NOMO-1 (cell line): ENCODE measurements at regions not wholly inside any gene's neighbourhood (a gene's known extent, or its start where the extent isn't known, plus 50 kb on each side); places are given as distances from the start of the nearest gene placed in this dataset.

ENCODE experiments used
- DNase-seq, 2 experiments: peaks; one replicate each; lab custom pipeline; 2025; ENCODE audit not compliant: unreplicated experiment in 2 of 2; lab: John Stamatoyannopoulos, UW

DNA sequence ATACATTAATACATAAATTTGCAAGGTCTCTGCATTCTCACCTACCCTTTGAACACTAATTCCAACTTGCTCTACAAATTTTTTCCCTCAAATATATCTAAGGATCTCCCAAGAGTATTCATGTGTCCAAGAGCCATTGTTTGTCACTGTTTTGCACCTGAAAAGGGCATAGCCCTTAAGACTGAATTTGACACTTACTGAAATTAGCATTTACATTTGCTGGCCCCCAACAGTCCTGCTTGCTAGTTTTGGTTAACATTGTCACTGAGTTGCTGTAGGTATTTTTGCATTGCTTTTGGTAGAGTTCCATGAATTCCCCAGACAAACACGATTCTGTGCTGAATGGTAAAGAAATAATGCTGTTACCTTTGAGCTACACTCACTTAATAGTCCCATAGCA lies 57.3 kb downstream of the KCNA4 start:
- no peak for DNase-seq

DNA sequence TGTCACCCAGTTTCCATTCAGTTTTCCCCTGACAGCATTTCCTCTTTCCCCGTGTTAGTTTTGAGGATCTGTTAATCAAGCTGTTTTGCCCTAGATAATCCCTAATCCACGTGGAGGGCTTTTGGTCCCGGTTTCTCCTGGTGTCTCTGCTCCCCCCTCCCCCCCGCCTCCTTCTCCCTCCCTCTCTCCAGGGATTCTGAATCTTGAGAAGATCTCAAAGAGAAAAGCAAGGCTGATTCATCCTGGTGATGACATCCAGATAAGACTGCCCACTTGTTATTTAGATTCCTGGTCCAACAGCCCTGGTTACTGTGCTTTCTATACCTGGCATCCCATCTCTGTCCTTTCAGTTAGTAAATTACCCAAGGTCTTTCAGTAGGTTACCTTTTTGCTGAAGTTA lies 59.4 kb downstream of the KCNA4 start:
- no peak for DNase-seq

GRCh38 chr11:29956076-29956556 lies 60.7 kb downstream of the KCNA4 start:
- no peak for DNase-seq

DNA sequence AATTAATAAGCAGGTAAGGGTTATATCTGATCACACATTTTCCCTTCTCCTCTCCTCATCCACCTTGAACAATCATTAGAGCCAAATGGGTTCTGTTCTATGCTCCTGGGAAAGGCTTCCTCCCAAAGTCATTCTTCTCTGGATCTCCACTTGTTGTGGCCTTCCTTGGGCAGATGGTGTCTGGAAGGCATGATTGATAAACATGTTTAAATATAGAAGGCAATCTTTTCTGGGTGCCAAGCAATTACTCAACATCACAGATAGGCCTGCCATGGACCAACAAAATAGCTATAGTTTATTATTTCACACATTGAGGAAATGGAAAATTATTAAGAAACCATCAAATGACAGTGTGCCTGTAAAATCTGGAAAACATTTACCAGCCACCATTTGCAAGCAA lies 73.5 kb downstream of the KCNA4 start:
- no peak for DNase-seq

DNA sequence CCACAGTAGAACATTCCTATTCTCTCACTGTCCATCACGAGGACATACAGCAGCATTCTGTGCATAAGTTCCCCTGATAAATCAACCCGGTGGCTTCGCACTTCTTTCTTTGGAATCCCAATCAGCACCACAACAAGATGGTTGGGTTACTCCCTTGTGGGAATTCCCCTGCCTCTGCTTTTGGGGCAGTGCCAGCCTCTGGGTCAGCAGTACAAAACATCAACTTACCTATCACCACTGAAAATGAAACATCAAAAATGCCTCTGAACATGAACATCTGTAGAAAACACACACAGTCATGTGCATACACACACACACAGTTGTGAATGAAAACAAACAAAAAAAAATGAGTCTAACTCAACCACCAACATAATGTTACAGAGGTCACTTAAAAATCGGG lies 79.3 kb downstream of the KCNA4 start:
- DNase-seq = no peak

GRCh38 chr11:29934115-29934638 lies 82.7 kb downstream of the KCNA4 start:
- no peak for DNase-seq

- DNase-seq = no peak
These were observed 100.8 kb downstream of the KCNA4 start for GRCh38 chr11:29916040-29916439.

- DNase-seq = no peak
These were observed 102.5 kb downstream of the KCNA4 start for GRCh38 chr11:29914203-29914930.

DNA sequence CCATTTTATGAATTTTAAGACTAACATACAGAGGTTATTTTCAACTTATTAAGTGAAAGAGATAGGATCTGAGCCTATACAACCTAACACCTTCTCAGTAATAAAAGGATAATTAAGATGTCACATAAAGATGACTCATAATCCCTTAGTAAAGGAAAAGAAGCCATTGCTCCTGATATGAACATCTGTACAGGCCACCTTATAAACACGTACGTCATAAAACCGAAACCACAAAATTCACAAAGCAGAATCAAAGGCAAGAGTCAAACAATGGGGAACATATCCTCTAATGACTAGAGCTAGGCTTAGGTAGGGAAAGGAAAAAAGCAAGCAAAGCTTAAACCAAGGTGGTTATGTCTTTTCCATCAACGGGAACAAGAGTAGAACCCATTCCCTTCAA lies 103.5 kb downstream of the KCNA4 start:
- no peak for DNase-seq

GRCh38 chr11:29900382-29900781 lies 116.4 kb downstream of the KCNA4 start:
- no peak for DNase-seq

DNA sequence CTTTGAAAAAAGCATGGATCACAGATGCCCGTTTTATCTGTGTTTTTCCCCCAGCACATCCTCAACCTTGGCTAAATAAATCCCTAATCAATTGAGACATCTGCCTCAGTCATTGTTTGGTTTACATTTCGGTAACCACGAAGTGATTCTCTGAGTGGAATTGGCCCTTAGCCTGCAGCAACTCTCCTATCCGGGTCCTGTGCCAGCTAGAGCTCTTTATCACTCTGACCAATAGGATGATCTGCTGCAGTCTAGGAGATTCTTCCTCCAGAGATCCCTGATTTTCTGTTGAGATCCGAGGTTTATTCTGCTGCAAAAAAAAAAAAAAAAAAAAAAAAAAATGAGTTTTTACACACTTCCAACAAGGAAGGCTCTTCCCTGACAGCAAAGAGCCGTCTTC lies 137.3 kb downstream of the KCNA4 start:
- no peak for DNase-seq

DNA sequence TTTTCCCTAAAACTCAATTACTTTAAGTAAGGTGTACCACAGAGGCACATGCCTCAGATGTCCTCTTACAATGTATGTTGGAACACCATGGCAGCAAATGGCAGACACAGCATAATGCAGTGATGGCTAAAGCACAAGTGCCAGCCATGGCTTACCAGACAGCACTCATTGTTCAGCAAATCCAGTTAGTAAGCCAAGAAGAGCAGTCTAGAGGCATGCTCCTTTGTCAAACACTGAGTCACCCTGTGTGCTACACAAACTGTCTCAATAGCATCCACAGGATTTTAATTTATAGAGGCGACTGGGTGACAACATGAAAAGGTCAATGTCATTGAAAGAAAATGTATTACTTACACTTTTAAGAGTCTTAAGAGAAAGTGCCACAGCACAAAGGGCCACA lies 140.6 kb downstream of the KCNA4 start:
- no peak for DNase-seq

- no peak for DNase-seq
These were observed 169.6 kb downstream of the KCNA4 start for GRCh38 chr11:29847219-29847618.

- DNase-seq = no peak
These were observed 172.0 kb downstream of the KCNA4 start for GRCh38 chr11:29844701-29845379.

- DNase-seq = no peak
These were observed 172.8 kb downstream of the KCNA4 start for GRCh38 chr11:29844031-29844430.

DNA sequence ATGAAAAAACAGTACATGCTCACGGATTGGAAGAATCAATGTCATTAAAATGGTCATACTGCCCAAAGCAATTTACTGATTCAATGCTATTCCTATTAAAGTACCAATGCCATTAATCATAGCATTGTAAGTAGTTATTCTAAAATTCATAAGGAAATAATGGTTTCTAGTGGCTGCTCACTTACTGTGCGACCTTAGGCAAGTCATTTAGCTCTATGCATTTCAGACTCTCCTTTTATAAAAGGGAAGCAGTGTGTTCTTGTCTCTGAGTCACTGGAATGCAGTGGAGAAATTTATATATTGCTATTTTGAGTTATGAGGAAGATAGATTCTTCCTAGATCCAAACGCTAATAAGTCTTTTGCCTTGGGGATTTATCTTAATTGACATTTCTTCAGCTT lies 174.8 kb downstream of the KCNA4 start:
- DNase-seq = no peak

GRCh38 chr11:29826878-29827277 lies 190.0 kb downstream of the KCNA4 start:
- DNase-seq = no peak

DNA sequence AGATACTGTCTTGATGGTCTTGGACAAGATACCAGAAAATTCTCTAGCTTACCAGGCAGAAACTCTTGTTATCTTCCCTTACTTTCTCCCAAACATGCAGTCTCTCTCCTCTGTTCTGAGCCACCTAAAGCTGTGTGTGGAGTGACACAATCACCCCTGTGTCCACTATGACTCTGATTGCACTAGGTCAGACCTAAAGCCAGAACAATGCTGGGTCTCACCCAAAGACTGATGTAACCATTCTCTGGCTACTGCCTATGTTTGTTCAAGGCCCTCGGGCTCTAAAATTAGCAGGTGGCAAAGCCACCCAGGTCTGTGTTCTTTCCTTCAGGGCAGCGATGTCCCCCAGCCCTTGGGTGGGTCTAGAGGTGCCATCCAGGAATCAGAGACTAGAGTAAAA lies 200.5 kb downstream of the KCNA4 start:
- no peak for DNase-seq

DNA sequence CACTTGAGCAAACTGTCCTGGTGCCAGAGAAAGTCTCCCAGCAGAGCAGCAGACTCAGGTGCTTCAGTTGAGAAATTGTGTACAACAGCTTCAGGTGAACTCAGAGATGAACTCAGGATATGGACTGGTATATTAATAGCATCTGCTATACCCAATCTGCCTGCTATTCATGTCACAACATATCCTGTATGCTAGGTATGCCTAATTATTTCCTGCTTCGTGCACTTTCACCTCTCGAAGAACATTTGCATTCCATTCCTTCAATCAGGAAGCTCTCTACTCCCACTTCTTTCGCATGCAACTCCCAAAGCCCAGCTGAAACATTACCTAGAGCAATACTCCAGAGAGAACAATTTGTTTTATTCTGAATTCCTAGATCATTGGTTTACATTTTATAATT lies 207.7 kb downstream of the KCNA4 start:
- DNase-seq = no peak

GRCh38 chr11:29802522-29802921 lies 214.3 kb downstream of the KCNA4 start:
- no peak for DNase-seq

DNA sequence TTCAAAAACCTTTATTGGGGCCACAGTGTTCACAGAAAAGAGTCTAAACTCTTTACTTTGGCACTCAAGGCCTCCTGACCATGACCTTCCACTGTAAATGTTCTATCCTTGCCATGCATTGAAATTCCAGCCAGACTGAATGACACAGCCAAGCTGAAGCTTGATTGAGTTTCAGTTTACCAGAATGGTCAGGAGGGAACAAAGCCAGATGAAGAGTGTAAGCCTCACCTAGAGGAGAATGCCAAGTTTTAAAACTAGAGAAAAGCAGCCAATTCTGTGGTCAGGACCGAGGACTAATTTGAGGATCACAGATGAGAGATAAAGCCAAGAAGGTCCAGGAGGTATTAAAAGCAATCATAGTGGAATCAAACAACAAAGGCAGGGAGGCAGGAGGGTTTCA lies 215.3 kb downstream of the KCNA4 start:
- no peak for DNase-seq

- DNase-seq = no peak
These were observed 230.7 kb downstream of the KCNA4 start for GRCh38 chr11:29786092-29786491.
